OCI-M2 (cell line): ENCODE measurements at regions not wholly inside any gene's neighbourhood (a gene's known extent, or its start where the extent isn't known, plus 50 kb on each side); places are given as distances from the start of the nearest gene placed in this dataset.
"Not testable (repeated sequence)": the region's sequence is repeated elsewhere in the genome, so short reads cannot be mapped to it uniquely, and the experiment has no call there.

Experiments
- DNase-seq: peaks from one replicate; lab custom pipeline; 2025; ENCODE audit not compliant: unreplicated experiment; lab: John Stamatoyannopoulos, UW

- no peak for DNase-seq
Observed at GRCh38 chr6:149234051-149234962, 83.2 kb upstream of the TAB2 start.

GRCh38 chr6:149235130-149235561 lies 82.4 kb upstream of the TAB2 start:
- DNase-seq = no peak

- no peak for DNase-seq
Observed at GRCh38 chr6:149236589-149236988, 80.9 kb upstream of the TAB2 start.

GRCh38 chr6:149237464-149237863 lies 80.0 kb upstream of the TAB2 start:
- DNase-seq = no peak

GRCh38 chr6:149239573-149240209 lies 77.8 kb upstream of the TAB2 start:
- DNase-seq = no peak

GRCh38 chr6:149242883-149243282 lies 74.6 kb upstream of the TAB2 start:
- DNase-seq = no peak

GRCh38 chr6:149244105-149244504 lies 73.4 kb upstream of the TAB2 start:
- no peak for DNase-seq

GRCh38 chr6:149246691-149247384 lies 70.7 kb upstream of the TAB2 start:
- DNase-seq = no peak

GRCh38 chr6:149247385-149247763 lies 70.1 kb upstream of the TAB2 start:
- DNase-seq = no peak

GRCh38 chr6:149248263-149248662 lies 69.2 kb upstream of the TAB2 start:
- DNase-seq = not testable (repeated sequence)

GRCh38 chr6:149248693-149249369 lies 68.7 kb upstream of the TAB2 start:
- DNase-seq = no peak

GRCh38 chr6:149249370-149250357 lies 67.8 kb upstream of the TAB2 start:
- DNase-seq = no peak

- no peak for DNase-seq
Observed at GRCh38 chr6:149250951-149251350, 66.6 kb upstream of the TAB2 start.

- no peak for DNase-seq
Observed at GRCh38 chr6:149252622-149253021, 64.9 kb upstream of the TAB2 start.

- no peak for DNase-seq
Observed at GRCh38 chr6:149254253-149254652, 63.3 kb upstream of the TAB2 start.

- no peak for DNase-seq
Observed at GRCh38 chr6:149259753-149260152, 57.8 kb upstream of the TAB2 start.

- no peak for DNase-seq
Observed at GRCh38 chr6:149260214-149260874, 57.2 kb upstream of the TAB2 start.

GRCh38 chr6:149261364-149262040 lies 56.0 kb upstream of the TAB2 start:
- DNase-seq = no peak

- DNase-seq = no peak
Observed at GRCh38 chr6:149263321-149263720, 54.2 kb upstream of the TAB2 start.
